Bronchial epithelial cell (primary cell): ENCODE measurements at regions not wholly inside any gene's neighbourhood (a gene's known extent, or its start where the extent isn't known, plus 50 kb on each side); places are given as distances from the start of the nearest gene placed in this dataset.
A peak's percentile ranks its signal among the peaks of the same experiment; 100 is the strongest.

Experiments used
- DNase-seq: peaks from one replicate; pipeline ENCODE4 v3.0.0-alpha.2; 2010; ENCODE audit warnings: low read depth
- FAIRE-seq: peaks from 2 replicates; lab custom pipeline; 2011; peaks lifted over from hg19 to GRCh38; lab: Jason Lieb, UNC
- H3K27me3 ChIP-seq: 2 replicates; pipeline ENCODE4 v1.5.1; 2011; ENCODE audit warnings: low read length; ENCODE audit not compliant: control insufficient read depth, insufficient read depth
- H3K36me3 ChIP-seq: 2 replicates; pipeline ENCODE4 v1.5.1; 2011; ENCODE audit warnings: low read length; ENCODE audit not compliant: control insufficient read depth, insufficient read depth
- H3K4me3 ChIP-seq: 2 replicates; pipeline ENCODE4 v1.5.1; 2011; ENCODE audit warnings: mild to moderate bottlenecking, low read depth, low read length, control low read depth
- CTCF ChIP-seq: IDR thresholded peaks from 2 replicates; pipeline ENCODE4 v1.5.1; 2011; ENCODE audit warnings: mild to moderate bottlenecking, moderate library complexity, low read length, control low read depth, inconsistent platforms; ENCODE audit not compliant: insufficient read depth, severe bottlenecking

GRCh38 chr9:32698706-32699277 is 63.3 kb upstream of the TAF1L start:
- H3K4me3 ChIP-seq: no peak overlapping the region
- TF ChIP-seq CTCF: no peak
- DNase-seq (peak; percentile 72), FAIRE-seq (no peak)
- no peaks in the 10 kb centered on the region for H3K27me3 ChIP-seq
- no peaks in the 10 kb centered on the region for H3K36me3 ChIP-seq

GRCh38 chr9:32701321-32702022 is 66.0 kb upstream of the TAF1L start:
- peak; percentile 66 for DNase-seq
- no peak for FAIRE-seq
- no peak for TF ChIP-seq CTCF

GRCh38 chr9:32703635-32704034 is 68.2 kb upstream of the TAF1L start:
- DNase-seq (peak; percentile 17), FAIRE-seq (no peak)
- Histone ChIP-seq H3K27me3 (no peaks in the 10 kb centered on the region), H3K36me3 (no peaks in the 10 kb centered on the region), H3K4me3 (no peak overlapping the region)
- TF ChIP-seq CTCF: peak; percentile 45

More at GRCh38 chr9:32701321-32702022, 66.0 kb upstream of the TAF1L start:
- Histone ChIP-seq H3K36me3 (no peaks in the 10 kb centered on the region), H3K27me3 (no peaks in the 10 kb centered on the region), H3K4me3 (no peak overlapping the region)

GRCh38 chr9:32704343-32704742 is 68.9 kb upstream of the TAF1L start:
- no peak for FAIRE-seq
- Histone ChIP-seq H3K36me3 (no peaks in the 10 kb centered on the region), H3K27me3 (no peaks in the 10 kb centered on the region), H3K4me3 (no peak overlapping the region)
- no peak for DNase-seq
- no peak for TF ChIP-seq CTCF

GRCh38 chr9:32705059-32705458 is 69.6 kb upstream of the TAF1L start:
- no peak overlapping the region for H3K4me3 ChIP-seq
- DNase-seq (peak; percentile 47), FAIRE-seq (no peak)
- no peaks in the 10 kb centered on the region for H3K27me3 ChIP-seq
- H3K36me3 ChIP-seq: no peaks in the 10 kb centered on the region
- TF ChIP-seq CTCF: no peak
